Loucy (cell line): ENCODE measurements at regions not wholly inside any gene's neighbourhood (a gene's known extent, or its start where the extent isn't known, plus 50 kb on each side); places are given as distances from the start of the nearest gene placed in this dataset.

Source experiments
- H2AFZ ChIP-seq: fragments of 200-600 bp; sonication (generic); 2 replicates; pipeline ENCODE4 v1.6.0; 2016; ENCODE audit warnings: antibody characterized with exemption, mild to moderate bottlenecking, low read length, moderate library complexity
- H3F3A ChIP-seq: fragments of 200-600 bp; 2 replicates; pipeline ENCODE4 v1.6.0; 2016; ENCODE audit warnings: antibody characterized with exemption, low read depth, mild to moderate bottlenecking
- H3K27me3 ChIP-seq: fragments of 200-600 bp; sonication (generic); 2 replicates; pipeline ENCODE4 v1.6.1; 2014; ENCODE audit warnings: low read length, mild to moderate bottlenecking; ENCODE audit not compliant: insufficient read depth, poor library complexity, severe bottlenecking
- H3K36me3 ChIP-seq: fragments of 200-600 bp; sonication (generic); 2 replicates; pipeline ENCODE4 v1.6.1; 2016; ENCODE audit warnings: low read length; ENCODE audit not compliant: insufficient read depth
- H3K4me1 ChIP-seq: fragments of 200-600 bp; sonication (generic); 2 replicates; pipeline ENCODE4 v1.5.1; 2014; ENCODE audit warnings: low read length, mild to moderate bottlenecking; ENCODE audit not compliant: insufficient read depth, poor library complexity, severe bottlenecking
- H3K4me2 ChIP-seq: fragments of 200-600 bp; sonication (generic); 2 replicates; pipeline ENCODE4 v1.6.0; 2014; ENCODE audit warnings: antibody characterized with exemption, low read length, low read depth, mild to moderate bottlenecking; ENCODE audit not compliant: poor library complexity, severe bottlenecking
- H3K4me3 ChIP-seq: fragments of 200-600 bp; sonication (generic); 2 replicates; pipeline ENCODE4 v1.5.1; 2014; ENCODE audit warnings: low read length, mild to moderate bottlenecking, mixed read lengths; ENCODE audit not compliant: poor library complexity, severe bottlenecking
- H3K79me2 ChIP-seq: fragments of 200-600 bp; sonication (generic); 2 replicates; pipeline ENCODE4 v1.6.1; 2014; ENCODE audit warnings: low read length; ENCODE audit not compliant: insufficient read depth
- H3K9ac ChIP-seq: fragments of 200-600 bp; sonication (generic); 2 replicates; pipeline ENCODE4 v1.6.0; 2014; ENCODE audit warnings: mild to moderate bottlenecking, low read depth, low read length, moderate library complexity; ENCODE audit not compliant: poor library complexity, severe bottlenecking
- H3K9me2 ChIP-seq: fragments of 200-600 bp; sonication (generic); replicated peaks from 2 replicates; pipeline ENCODE4 v1.6.1; 2016; ENCODE audit warnings: low read depth, low read length, mixed read lengths
- H3K9me3 ChIP-seq: fragments of 200-600 bp; sonication (generic); 2 replicates; pipeline ENCODE4 v1.6.1; 2014; ENCODE audit warnings: mild to moderate bottlenecking, antibody characterized with exemption, low read length, low read depth; ENCODE audit not compliant: insufficient read depth
- H4K20me1 ChIP-seq: fragments of 200-600 bp; sonication (generic); 2 replicates; pipeline ENCODE4 v1.6.0; 2014; ENCODE audit warnings: antibody characterized with exemption, low read length, mild to moderate bottlenecking; ENCODE audit not compliant: insufficient read depth, poor library complexity, severe bottlenecking
- CTCF ChIP-seq: fragments of 200-600 bp; sonication (generic); conservative IDR thresholded peaks from 2 replicates; pipeline ENCODE4 v1.5.1; 2014; ENCODE audit warnings: mild to moderate bottlenecking, antibody characterized with exemption, low read length
- EZH2phosphoT487 ChIP-seq: fragments of 200-600 bp; IDR thresholded peaks from 2 replicates; pipeline ENCODE4 v1.6.1; 2018; ENCODE audit warnings: antibody characterized with exemption, mild to moderate bottlenecking, moderate library complexity, borderline replicate concordance

- no peak overlapping the region for H2AFZ ChIP-seq
- no peak for TF ChIP-seq EZH2phosphoT487
- TF ChIP-seq CTCF = no peak
- no peaks in the 10 kb centered on the region for H3K27me3 ChIP-seq
- no peaks in the 10 kb centered on the region for H3K9me2 ChIP-seq
- no peak overlapping the region for H3K4me3 ChIP-seq
- no peaks in the 10 kb centered on the region for H3F3A ChIP-seq
- no peaks in the 10 kb centered on the region for H3K36me3 ChIP-seq
- H3K79me2 ChIP-seq = no peaks in the 10 kb centered on the region
- H3K4me1 ChIP-seq = no peaks in the 10 kb centered on the region
- H3K9me3 ChIP-seq = no peaks in the 10 kb centered on the region
- H3K4me2 ChIP-seq = no peak overlapping the region
- H4K20me1 ChIP-seq = no peaks in the 10 kb centered on the region
- no peak overlapping the region for H3K9ac ChIP-seq
Measured at GRCh38 chr6:96301781-96302180, 219.8 kb upstream of the UFL1 start.

DNA sequence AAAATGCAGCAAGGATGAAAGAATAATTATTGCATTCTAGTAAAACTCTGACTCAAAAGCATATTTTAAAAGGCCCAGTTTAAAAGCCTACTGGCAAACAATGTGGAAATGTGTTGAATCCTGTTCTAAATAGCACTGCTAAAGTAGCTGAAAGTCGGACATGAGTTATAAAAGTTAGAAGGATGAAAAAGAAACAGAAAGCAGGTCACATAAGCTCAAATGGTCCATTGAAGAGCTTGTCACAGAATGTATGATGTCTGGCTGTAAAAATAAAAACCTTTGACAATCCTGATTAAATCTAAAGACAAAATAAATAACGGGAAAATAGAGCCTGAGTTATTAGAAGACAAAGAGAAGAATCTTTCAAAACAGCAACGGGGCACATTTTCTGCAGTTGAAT is 218.6 kb upstream of the UFL1 start:
- H3K27me3 ChIP-seq = no peaks in the 10 kb centered on the region
- H3K4me2 ChIP-seq = no peak overlapping the region
- no peaks in the 10 kb centered on the region for H4K20me1 ChIP-seq
- no peak overlapping the region for H3K9ac ChIP-seq
- TF ChIP-seq EZH2phosphoT487 = no peak
- no peak for TF ChIP-seq CTCF
- H3K4me3 ChIP-seq = no peak overlapping the region
- no peak overlapping the region for H2AFZ ChIP-seq
- H3F3A ChIP-seq = no peaks in the 10 kb centered on the region
- no peaks in the 10 kb centered on the region for H3K79me2 ChIP-seq
- no peaks in the 10 kb centered on the region for H3K9me2 ChIP-seq
- H3K36me3 ChIP-seq = no peaks in the 10 kb centered on the region
- no peaks in the 10 kb centered on the region for H3K9me3 ChIP-seq
- H3K4me1 ChIP-seq = no peaks in the 10 kb centered on the region

- Histone ChIP-seq H3K9me2 (no peaks in the 10 kb centered on the region), H3K27me3 (no peaks in the 10 kb centered on the region), H3K4me3 (no peak overlapping the region), H2AFZ (no peak overlapping the region), H3K4me2 (no peak overlapping the region), H3K36me3 (no peaks in the 10 kb centered on the region), H3K79me2 (no peaks in the 10 kb centered on the region), H3F3A (no peaks in the 10 kb centered on the region), H4K20me1 (no peaks in the 10 kb centered on the region), H3K9ac (no peak overlapping the region), H3K4me1 (no peaks in the 10 kb centered on the region), H3K9me3 (no peaks in the 10 kb centered on the region)
- TF ChIP-seq EZH2phosphoT487 = no peak
- no peak for TF ChIP-seq CTCF
Measured at GRCh38 chr6:96304997-96305396, 216.6 kb upstream of the UFL1 start.
